Activated B cell treated with CpG ODN at 0.5 μM for 24 hours (primary cell): ENCODE measurements at regions not wholly inside any gene's neighbourhood (a gene's known extent, or its start where the extent isn't known, plus 50 kb on each side); places are given as distances from the start of the nearest gene placed in this dataset.

ENCODE experiments used
- ATAC-seq: fragments of 200-7000 bp; cut with Tn5 transposase; one replicate; pipeline ENCODE4 v1.10.0; 2021; ENCODE audit warnings: low read depth, mild to moderate bottlenecking, moderate library complexity
- CTCF ChIA-PET: fragments of 350-600 bp; sonication (Branson Sonifier 250); formaldehyde crosslinking; loops from one replicate; lab custom pipeline; 2021; ENCODE audit warnings: antibody characterized with exemption; lab: Charles Lee
- POLR2A ChIA-PET: fragments of 350-600 bp; sonication (Branson Sonifier 250); formaldehyde crosslinking; loops from one replicate; lab custom pipeline; 2021; ENCODE audit warnings: antibody characterized with exemption; lab: Charles Lee
- DNase-seq: peaks from one replicate; pipeline ENCODE4 v3.0.0; 2022
- H3K27ac Mint-ChIP-seq: one replicate; pipeline ENCODE4 v1.8.0; 2020; ENCODE audit warnings: mixed read lengths
- H3K27me3 Mint-ChIP-seq: one replicate; pipeline ENCODE4 v1.8.0; 2021; ENCODE audit warnings: mixed read lengths
- H3K36me3 Mint-ChIP-seq: one replicate; pipeline ENCODE4 v1.8.0; 2021; ENCODE audit warnings: low read depth, mixed read lengths
- H3K4me1 Mint-ChIP-seq: one replicate; pipeline ENCODE4 v1.8.0; 2021; ENCODE audit warnings: mixed read lengths
- H3K4me3 Mint-ChIP-seq: one replicate; pipeline ENCODE4 v1.8.0; 2020; ENCODE audit warnings: mild to moderate bottlenecking, mixed read lengths
- H3K9me3 Mint-ChIP-seq: one replicate; pipeline ENCODE4 v1.8.0; 2020; ENCODE audit warnings: mixed read lengths
- intact Hi-C: fragments of 100-400 bp; cut with micrococcal nuclease; formaldehyde crosslinking; loops from one replicate; pipeline ENCODE4 v1.15.1; 2024
- TF ChIP-seq, protein P1 (sequence below): fragments of 200-600 bp; IDR thresholded peaks from one replicate; pipeline ENCODE4 v1.8.0; 2022; ENCODE audit warnings: antibody characterized with exemption, mild to moderate bottlenecking

DNA sequence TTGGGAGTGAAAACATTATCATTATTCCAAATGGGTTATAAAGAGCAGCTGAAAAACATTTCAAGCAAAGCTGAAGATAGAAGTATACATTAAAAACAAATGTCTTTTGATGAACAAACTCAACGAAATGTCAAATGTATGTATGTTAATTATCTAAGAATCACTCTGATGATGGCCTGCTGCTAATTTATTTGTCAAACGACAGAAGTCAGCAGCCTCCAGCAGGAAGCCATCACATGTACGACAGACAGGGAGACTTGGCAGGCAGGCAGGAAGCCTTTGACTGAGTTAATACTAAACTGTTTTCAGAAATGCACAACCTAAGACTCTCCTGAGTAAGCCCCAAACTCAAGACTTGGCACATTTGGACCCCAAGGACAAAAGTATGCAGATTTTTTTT, 491.1 kb downstream of the ZNF385D start:
- intact Hi-C loops = no loop called here
- Mint-ChIP-seq H3K9me3 (peaks cover 6% of the 10 kb centered on the region), H3K4me1 (no peaks in the 10 kb centered on the region), H3K27me3 (no peaks in the 10 kb centered on the region), H3K4me3 (no peak overlapping the region), H3K36me3 (no peaks in the 10 kb centered on the region), H3K27ac (no peak overlapping the region)
- DNase-seq (no peak), ATAC-seq (no peak)
- CTCF ChIA-PET = no interaction called here
- POLR2A ChIA-PET = no interaction called here
- TF ChIP-seq, protein P1, sequence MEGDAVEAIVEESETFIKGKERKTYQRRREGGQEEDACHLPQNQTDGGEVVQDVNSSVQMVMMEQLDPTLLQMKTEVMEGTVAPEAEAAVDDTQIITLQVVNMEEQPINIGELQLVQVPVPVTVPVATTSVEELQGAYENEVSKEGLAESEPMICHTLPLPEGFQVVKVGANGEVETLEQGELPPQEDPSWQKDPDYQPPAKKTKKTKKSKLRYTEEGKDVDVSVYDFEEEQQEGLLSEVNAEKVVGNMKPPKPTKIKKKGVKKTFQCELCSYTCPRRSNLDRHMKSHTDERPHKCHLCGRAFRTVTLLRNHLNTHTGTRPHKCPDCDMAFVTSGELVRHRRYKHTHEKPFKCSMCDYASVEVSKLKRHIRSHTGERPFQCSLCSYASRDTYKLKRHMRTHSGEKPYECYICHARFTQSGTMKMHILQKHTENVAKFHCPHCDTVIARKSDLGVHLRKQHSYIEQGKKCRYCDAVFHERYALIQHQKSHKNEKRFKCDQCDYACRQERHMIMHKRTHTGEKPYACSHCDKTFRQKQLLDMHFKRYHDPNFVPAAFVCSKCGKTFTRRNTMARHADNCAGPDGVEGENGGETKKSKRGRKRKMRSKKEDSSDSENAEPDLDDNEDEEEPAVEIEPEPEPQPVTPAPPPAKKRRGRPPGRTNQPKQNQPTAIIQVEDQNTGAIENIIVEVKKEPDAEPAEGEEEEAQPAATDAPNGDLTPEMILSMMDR = no peak

DNA sequence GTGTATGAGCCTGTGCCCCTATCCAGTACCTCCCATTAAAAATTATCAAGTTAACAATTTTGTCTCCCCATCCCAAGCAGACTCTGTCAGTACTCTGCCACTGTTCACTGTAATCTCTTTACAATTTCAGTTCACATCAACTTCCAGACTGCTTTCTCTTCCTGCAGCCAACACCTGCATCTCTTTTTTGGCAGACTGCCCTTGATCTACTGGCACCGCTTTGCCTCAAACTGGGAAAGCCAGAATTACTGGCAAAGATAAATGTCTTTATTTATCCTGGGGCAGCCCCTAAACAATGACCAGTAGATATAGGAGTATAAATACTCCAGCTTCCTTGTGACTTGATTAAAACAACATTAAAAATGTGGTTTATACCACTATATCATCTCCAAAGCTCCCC, 494.1 kb downstream of the ZNF385D start:
- DNase-seq (no peak), ATAC-seq (no peak)
- POLR2A ChIA-PET = no interaction called here
- Mint-ChIP-seq H3K4me3 (no peak overlapping the region), H3K9me3 (peaks cover 6% of the 10 kb centered on the region), H3K4me1 (no peaks in the 10 kb centered on the region), H3K27me3 (no peaks in the 10 kb centered on the region), H3K36me3 (no peaks in the 10 kb centered on the region), H3K27ac (no peak overlapping the region)
- intact Hi-C loops = no loop called here
- CTCF ChIA-PET = no interaction called here
- TF ChIP-seq, protein P1 = no peak

DNA sequence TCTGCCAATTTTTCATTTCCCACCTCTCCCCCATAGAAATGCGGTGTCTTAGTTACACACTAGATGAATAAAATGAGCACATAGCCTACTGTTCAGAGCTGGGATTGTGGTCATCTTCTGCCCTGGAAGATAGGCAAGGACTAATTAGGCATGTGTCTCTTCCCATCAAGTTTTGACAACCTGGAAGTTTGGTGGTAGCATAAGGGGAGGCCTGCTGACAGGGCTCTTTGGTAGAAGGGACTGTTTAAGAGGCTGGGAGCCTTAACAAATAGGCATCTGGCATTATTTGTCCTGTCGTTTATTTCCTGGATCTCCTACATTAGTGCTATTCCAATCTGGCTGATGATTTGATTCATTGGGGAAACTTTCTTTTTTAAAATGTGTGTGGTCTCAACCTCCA, 512.3 kb downstream of the ZNF385D start:
- DNase-seq (no peak), ATAC-seq (no peak)
- no peak overlapping the region for H3K27ac Mint-ChIP-seq
- peaks cover 4% of the 10 kb centered on the region for H3K9me3 Mint-ChIP-seq
- intact Hi-C loops = no loop called here
- no peaks in the 10 kb centered on the region for H3K27me3 Mint-ChIP-seq
- H3K4me1 Mint-ChIP-seq = no peaks in the 10 kb centered on the region
- H3K36me3 Mint-ChIP-seq = no peaks in the 10 kb centered on the region
- ChIA-PET POLR2A (no interaction called here), CTCF (no interaction called here)
- H3K4me3 Mint-ChIP-seq = no peak overlapping the region
- TF ChIP-seq, protein P1 = no peak

DNA sequence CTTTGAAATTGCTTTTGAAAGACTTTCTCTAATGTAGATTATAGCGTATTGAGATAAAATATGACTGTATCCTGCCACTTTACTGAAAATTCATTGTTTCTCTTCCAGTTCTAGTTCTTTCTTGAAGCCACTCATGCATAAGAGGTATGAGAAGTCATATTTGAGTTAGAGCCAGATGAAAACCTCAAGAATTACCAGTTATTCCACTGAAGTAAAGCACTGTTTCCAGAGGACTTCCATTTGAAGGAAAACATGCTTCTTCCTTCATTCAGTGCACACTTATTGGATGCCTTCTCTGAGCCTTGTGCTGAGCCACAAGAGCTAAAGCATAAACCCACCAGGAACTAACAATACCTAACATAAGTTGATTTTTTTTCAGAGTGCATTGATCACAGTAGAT, 513.4 kb downstream of the ZNF385D start:
- intact Hi-C loops = no loop called here
- TF ChIP-seq, protein P1 = no peak
- Mint-ChIP-seq H3K36me3 (no peaks in the 10 kb centered on the region), H3K4me1 (no peaks in the 10 kb centered on the region), H3K9me3 (peaks cover 8% of the 10 kb centered on the region), H3K27me3 (no peaks in the 10 kb centered on the region), H3K4me3 (no peak overlapping the region), H3K27ac (no peak overlapping the region)
- POLR2A ChIA-PET = no interaction called here
- CTCF ChIA-PET = no interaction called here
- ATAC-seq = no peak
- DNase-seq = no peak

DNA sequence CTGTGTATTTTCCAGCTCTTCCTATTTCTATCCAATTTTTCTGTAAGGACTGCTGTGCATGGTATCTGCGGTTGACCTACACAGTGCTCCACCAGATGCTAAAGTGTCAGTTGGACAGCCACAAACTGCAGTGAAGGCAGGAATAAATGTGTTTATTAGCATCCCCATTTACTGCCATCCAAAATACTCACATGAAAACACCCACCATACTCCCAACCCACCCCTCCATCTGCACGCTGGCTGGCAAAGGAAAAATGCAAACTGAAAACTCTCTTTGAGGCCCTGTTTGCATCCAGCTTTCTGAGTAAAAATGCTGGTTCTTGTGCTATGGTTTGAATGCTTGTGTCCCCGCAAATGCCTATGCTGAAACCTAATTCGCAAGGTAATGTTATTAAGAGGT, 515.5 kb downstream of the ZNF385D start:
- no peaks in the 10 kb centered on the region for H3K27me3 Mint-ChIP-seq
- no peak overlapping the region for H3K4me3 Mint-ChIP-seq
- H3K9me3 Mint-ChIP-seq = peaks cover 11% of the 10 kb centered on the region
- TF ChIP-seq, protein P1 = no peak
- ChIA-PET POLR2A (no interaction called here), CTCF (no interaction called here)
- DNase-seq = no peak
- intact Hi-C loops = no loop called here
- no peak overlapping the region for H3K27ac Mint-ChIP-seq
- ATAC-seq = no peak
- no peaks in the 10 kb centered on the region for H3K36me3 Mint-ChIP-seq
- no peaks in the 10 kb centered on the region for H3K4me1 Mint-ChIP-seq
